Gastrocnemius medialis (tissue), 4 donors: ENCODE measurements at regions not wholly inside any gene's neighbourhood (a gene's known extent, or its start where the extent isn't known, plus 50 kb on each side); places are given as distances from the start of the nearest gene placed in this dataset.
"Not testable (repeated sequence)": the region's sequence is repeated elsewhere in the genome, so short reads cannot be mapped to it uniquely, and the experiment has no call there.

Source experiments
- ATAC-seq, 2 donors: fragments of 150-250 bp; one replicate each; pipeline ENCODE4 v1.9.1; 2016
- DNase-seq, 2 donors: peaks; one replicate each; pipeline ENCODE4 v3.0.0-alpha.2; 2019
- H3K27ac ChIP-seq, 4 donors: fragments of 200-600 bp; sonication (generic); 1 replicate in 1 of 4; 2 replicates in 3 of 4; pipeline ENCODE4 v1.5.1; 2016 to 2018; ENCODE audit warnings: mild to moderate bottlenecking in 2 of 4, moderate library complexity in 1 of 4
- H3K27me3 ChIP-seq, 3 donors: fragments of 200-600 bp; sonication (generic) in 2 of 3; 1 replicate in 1 of 3; 2 replicates in 2 of 3; pipeline versions ENCODE4 v1.5.1 to v1.6.0; 2016 to 2019; ENCODE audit warnings: mild to moderate bottlenecking in 1 of 3, moderate library complexity in 1 of 3
- H3K36me3 ChIP-seq, 2 donors: fragments of 200-600 bp; sonication (generic) in 1 of 2; one replicate each; pipeline ENCODE4 v1.5.1; 2017 to 2018
- H3K4me1 ChIP-seq, 2 donors: fragments of 200-600 bp; sonication (generic) in 1 of 2; one replicate each; pipeline ENCODE4 v1.5.1; 2016 to 2017; ENCODE audit warnings: mild to moderate bottlenecking in 2 of 2
- H3K4me3 ChIP-seq, 4 donors: fragments of 200-600 bp; sonication (generic) in 3 of 4; 1 replicate in 1 of 4; 2 replicates in 3 of 4; pipeline ENCODE4 v1.5.1; 2016 to 2019; ENCODE audit warnings: mild to moderate bottlenecking in 2 of 4
- H3K9me3 ChIP-seq, 3 donors: fragments of 200-600 bp; sonication (generic) in 2 of 3; 1 replicate in 1 of 3; 2 replicates in 2 of 3; pipeline ENCODE4 v1.5.1; 2016 to 2019
- POLR2A ChIP-seq, 2 donors: fragments of 450-650 bp; IDR thresholded peaks; one replicate each; pipeline ENCODE4 v1.6.1; 2017; ENCODE audit warnings: antibody characterized with exemption in 2 of 2, mild to moderate bottlenecking in 2 of 2, moderate library complexity in 2 of 2
- in situ Hi-C, 4 donors: fragments of 200-750 bp; cut with MboI; loops; one replicate each; pipeline versions ENCODE4 v1.15.0 to v1.8.0; 2017; ENCODE audit warnings: low sequenced_read_pairs in 4 of 4
- intact Hi-C: fragments of 100-400 bp; cut with DNase I; formaldehyde crosslinking; loops from one replicate; pipeline ENCODE4 v1.15.1; 2023; ENCODE audit warnings: low total_unique reads
- TF ChIP-seq, protein P1 (sequence below), 5 experiments: fragments of 450-650 bp in 3 of 5; fragments of 200-600 bp in 2 of 5; sonication (generic) in 2 of 5; IDR thresholded peaks in 4 of 5; conservative IDR thresholded peaks in 1 of 5; 1 replicate in 4 of 5; 2 replicates in 1 of 5; pipeline ENCODE4 v1.5.1; 2016 to 2019; ENCODE audit warnings: antibody characterized with exemption in 5 of 5, mild to moderate bottlenecking in 3 of 5, moderate library complexity in 3 of 5

DNA sequence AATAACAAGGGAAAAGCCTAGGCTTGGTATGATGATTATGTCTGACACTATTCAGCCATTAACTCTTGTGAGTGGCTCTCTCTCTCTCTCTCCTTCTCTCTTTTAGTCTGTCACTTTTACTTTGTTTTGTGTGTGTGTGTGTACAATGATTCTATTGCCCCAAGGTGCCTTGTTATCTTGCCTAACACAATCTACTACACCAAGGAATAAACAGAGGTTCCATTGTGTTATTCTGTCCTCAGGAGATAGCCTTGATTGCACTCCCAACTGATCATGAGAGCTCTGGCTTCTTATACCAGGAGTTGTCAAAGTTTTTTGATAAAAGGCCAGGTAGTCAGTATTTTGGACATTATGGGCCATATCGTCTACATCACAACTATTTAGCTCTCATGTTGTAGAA, 123.4 kb upstream of the CALCR start:
- TF ChIP-seq POLR2A (IDR thresholded peaks at IDR 0.05), result no peak
- TF ChIP-seq, protein P1, sequence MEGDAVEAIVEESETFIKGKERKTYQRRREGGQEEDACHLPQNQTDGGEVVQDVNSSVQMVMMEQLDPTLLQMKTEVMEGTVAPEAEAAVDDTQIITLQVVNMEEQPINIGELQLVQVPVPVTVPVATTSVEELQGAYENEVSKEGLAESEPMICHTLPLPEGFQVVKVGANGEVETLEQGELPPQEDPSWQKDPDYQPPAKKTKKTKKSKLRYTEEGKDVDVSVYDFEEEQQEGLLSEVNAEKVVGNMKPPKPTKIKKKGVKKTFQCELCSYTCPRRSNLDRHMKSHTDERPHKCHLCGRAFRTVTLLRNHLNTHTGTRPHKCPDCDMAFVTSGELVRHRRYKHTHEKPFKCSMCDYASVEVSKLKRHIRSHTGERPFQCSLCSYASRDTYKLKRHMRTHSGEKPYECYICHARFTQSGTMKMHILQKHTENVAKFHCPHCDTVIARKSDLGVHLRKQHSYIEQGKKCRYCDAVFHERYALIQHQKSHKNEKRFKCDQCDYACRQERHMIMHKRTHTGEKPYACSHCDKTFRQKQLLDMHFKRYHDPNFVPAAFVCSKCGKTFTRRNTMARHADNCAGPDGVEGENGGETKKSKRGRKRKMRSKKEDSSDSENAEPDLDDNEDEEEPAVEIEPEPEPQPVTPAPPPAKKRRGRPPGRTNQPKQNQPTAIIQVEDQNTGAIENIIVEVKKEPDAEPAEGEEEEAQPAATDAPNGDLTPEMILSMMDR (IDR thresholded peaks at IDR 0.05 in 4 of 5, conservative IDR thresholded peaks at IDR 0.05 in 1 of 5), result no peak
- intact Hi-C loops, result no loop called here

DNA sequence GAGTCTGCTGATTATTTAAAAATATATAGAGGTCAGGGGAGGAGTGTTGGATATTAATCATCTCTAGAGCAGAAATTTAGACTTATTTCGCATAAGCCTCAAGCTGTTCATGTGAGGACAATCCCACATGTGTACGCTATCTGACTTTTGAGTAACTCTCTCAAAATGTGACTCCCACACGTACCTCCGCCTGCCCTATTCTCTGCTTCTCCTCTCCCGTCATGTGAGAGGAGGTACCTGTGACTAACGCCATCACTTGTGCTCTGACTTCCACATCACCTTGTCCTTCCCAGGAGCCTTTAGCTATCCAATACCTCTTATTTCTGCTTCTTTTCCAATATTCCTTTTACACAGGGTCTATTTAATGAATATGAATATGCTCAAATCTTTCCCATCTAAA, 119.3 kb upstream of the CALCR start:
- ATAC-seq, result no peak
- no peaks in the 10 kb centered on the region for H3K4me1 ChIP-seq
- no peaks in the 10 kb centered on the region for H3K27me3 ChIP-seq
- H3K36me3 ChIP-seq, result no peaks in the 10 kb centered on the region
- no peak overlapping the region for H3K27ac ChIP-seq
- DNase-seq, result no peak
- H3K4me3 ChIP-seq, result no peak overlapping the region
- TF ChIP-seq POLR2A (IDR thresholded peaks at IDR 0.05), result no peak
- TF ChIP-seq, protein P1 (IDR thresholded peaks at IDR 0.05 in 4 of 5, conservative IDR thresholded peaks at IDR 0.05 in 1 of 5), result no peak
- no peaks in the 10 kb centered on the region for H3K9me3 ChIP-seq
- intact Hi-C loops, result no loop called here
- in situ Hi-C loops, result no loop called here

More for the DNA sequence above, 123.4 kb upstream of the CALCR start:
- in situ Hi-C loops, result no loop called here
- H3K4me1 ChIP-seq, result no peaks in the 10 kb centered on the region
- no peaks in the 10 kb centered on the region for H3K27me3 ChIP-seq
- no peaks in the 10 kb centered on the region for H3K36me3 ChIP-seq
- DNase-seq (no peak), ATAC-seq (no peak)
- H3K27ac ChIP-seq, result no peak overlapping the region
- no peak overlapping the region for H3K4me3 ChIP-seq
- H3K9me3 ChIP-seq, result no peaks in the 10 kb centered on the region

DNA sequence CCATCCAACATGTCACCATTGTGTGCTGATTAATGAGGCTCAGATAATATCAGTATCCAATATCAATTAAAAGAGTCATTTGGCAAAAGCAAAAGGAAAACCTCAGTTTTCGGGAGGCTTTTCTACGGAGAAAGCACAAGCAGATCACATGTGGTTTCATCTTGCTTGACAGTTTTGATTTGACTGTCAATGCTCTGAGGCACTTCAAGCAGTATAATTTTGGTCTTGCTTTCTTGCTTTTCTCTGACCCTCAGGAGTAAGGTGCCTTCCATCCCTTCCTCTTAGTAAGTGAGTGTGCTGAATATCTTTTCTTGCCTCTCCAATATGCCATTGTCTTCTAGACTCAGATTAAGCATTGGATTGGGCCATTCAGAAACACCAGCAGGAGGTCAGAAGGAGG, 115.5 kb upstream of the CALCR start:
- Histone ChIP-seq H3K27ac (no peak overlapping the region), H3K4me1 (no peaks in the 10 kb centered on the region), H3K4me3 (no peak overlapping the region), H3K9me3 (no peaks in the 10 kb centered on the region), H3K36me3 (no peaks in the 10 kb centered on the region), H3K27me3 (no peaks in the 10 kb centered on the region)
- intact Hi-C loops, result no loop called here
- ATAC-seq (no peak), DNase-seq (no peak)
- in situ Hi-C loops, result no loop called here
- TF ChIP-seq, protein P1 (IDR thresholded peaks at IDR 0.05 in 4 of 5, conservative IDR thresholded peaks at IDR 0.05 in 1 of 5), result no peak
- no peak for TF ChIP-seq POLR2A (IDR thresholded peaks at IDR 0.05)

DNA sequence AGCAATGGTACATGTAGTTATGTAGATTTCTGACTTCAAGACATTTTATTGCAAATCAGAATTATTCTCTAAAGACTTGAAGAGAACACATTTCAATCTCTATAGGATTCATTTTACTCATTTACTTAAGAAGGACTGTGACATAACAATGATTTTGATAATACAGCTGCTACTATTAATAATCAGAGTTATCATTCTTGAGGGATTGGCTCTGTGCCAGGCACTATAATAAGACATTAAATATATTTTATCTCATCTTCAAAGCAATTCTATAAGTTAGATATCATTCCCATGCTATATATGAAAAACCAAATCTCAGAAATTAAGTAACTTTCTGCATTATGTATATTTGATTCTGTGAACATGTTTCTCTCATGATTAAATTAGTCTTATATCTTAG, 103.7 kb upstream of the CALCR start:
- TF ChIP-seq POLR2A (IDR thresholded peaks at IDR 0.05), result no peak
- TF ChIP-seq, protein P1 (IDR thresholded peaks at IDR 0.05 in 4 of 5, conservative IDR thresholded peaks at IDR 0.05 in 1 of 5), result no peak
- H3K36me3 ChIP-seq, result no peaks in the 10 kb centered on the region
- in situ Hi-C loops, result no loop called here
- DNase-seq (no peak), ATAC-seq (no peak)
- H3K27me3 ChIP-seq, result no peaks in the 10 kb centered on the region
- no peaks in the 10 kb centered on the region for H3K9me3 ChIP-seq
- intact Hi-C loops, result no loop called here
- H3K4me1 ChIP-seq, result no peaks in the 10 kb centered on the region
- H3K27ac ChIP-seq, result no peak overlapping the region
- H3K4me3 ChIP-seq, result no peak overlapping the region

DNA sequence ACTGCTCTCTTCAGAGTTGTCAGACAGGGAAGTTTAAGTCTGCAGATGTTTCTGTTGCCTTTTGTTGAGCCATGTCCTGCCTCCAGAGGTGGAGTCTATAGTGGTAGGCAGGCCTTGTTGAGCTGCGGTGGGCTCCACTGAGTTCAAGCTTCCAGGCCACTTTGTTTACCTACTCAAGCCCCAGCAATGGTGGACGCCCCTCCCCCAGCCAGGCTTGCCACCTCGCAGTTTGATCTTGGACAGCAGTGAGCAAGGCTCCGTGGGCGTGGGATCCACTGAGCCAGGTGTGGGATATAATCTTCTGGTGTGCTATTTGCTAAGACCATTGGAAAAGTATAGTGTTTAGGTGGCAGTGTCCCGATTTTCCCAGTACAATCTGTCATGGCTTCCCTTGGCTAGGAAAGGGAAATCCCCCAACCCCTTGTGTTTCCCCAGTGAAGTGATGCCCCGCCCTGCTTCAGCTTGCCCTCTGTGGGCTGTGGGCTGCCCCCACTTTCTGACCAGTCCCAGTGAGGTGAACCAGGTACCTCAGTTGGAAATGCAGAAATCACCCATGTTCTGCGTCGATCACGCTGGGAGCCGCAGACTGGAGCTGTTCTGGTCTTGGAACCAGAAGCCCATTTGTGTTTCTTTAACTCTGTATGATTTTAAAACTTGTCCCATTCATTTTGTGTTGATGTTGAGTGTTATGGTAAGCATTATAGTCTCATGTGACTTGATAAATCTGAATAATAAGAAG, 89.2 kb upstream of the CALCR start:
- DNase-seq (no peak), ATAC-seq (no peak)
- in situ Hi-C loops (no loop called here), intact Hi-C loops (no loop called here)
- H3K36me3 ChIP-seq, result no peaks in the 10 kb centered on the region
- H3K27ac ChIP-seq, result no peak overlapping the region
- no peaks in the 10 kb centered on the region for H3K4me1 ChIP-seq
- H3K27me3 ChIP-seq, result no peaks in the 10 kb centered on the region
- no peak overlapping the region for H3K4me3 ChIP-seq
- TF ChIP-seq POLR2A (IDR thresholded peaks at IDR 0.05), result no peak
- TF ChIP-seq, protein P1 (IDR thresholded peaks at IDR 0.05 in 4 of 5, conservative IDR thresholded peaks at IDR 0.05 in 1 of 5), result no peak
- no peaks in the 10 kb centered on the region for H3K9me3 ChIP-seq

DNA sequence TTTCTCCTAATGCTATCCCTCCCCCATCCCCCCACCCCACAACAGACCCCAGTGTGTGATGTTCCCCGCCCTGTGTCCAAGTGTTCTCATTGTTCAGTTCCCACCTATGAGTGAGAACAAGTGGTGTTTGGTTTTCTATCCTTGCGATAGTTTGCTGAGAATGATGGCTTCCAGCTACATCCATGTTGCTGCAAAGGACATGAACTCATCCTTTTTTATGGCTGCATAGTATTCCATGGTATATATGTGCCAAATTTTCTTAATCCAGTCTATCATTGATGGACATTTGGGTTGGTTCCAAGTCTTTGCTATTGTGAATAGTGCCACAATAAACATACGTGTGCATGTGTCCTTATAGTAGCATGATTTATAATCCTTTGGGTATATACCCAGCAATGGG, 83.6 kb upstream of the CALCR start:
- H3K9me3 ChIP-seq, DNase-seq, H3K27ac ChIP-seq, in situ Hi-C loops, H3K36me3 ChIP-seq, H3K4me3 ChIP-seq, H3K27me3 ChIP-seq, H3K4me1 ChIP-seq, ATAC-seq, intact Hi-C loops: not testable (repeated sequence)
